HG02678 (cell line): ENCODE measurements at regions not wholly inside any gene's neighbourhood (a gene's known extent, or its start where the extent isn't known, plus 50 kb on each side); places are given as distances from the start of the nearest gene placed in this dataset.

Experiments
- ATAC-seq: cut with Tn5 transposase; IDR thresholded peaks from one replicate; pipeline ENCODE4 v1.9.1; 2021; ENCODE audit warnings: mild to moderate bottlenecking, moderate library complexity; ENCODE audit not compliant: unreplicated experiment

GRCh38 chr14:41409806-41410205, 196.9 kb upstream of the LRFN5 start:
- no peak for ATAC-seq

- ATAC-seq: no peak
Observed at GRCh38 chr14:41404126-41404525, 202.6 kb upstream of the LRFN5 start.

- ATAC-seq: no peak
Observed at GRCh38 chr14:41403360-41403759, 203.3 kb upstream of the LRFN5 start.

- ATAC-seq: no peak
Observed at GRCh38 chr14:41397926-41398325, 208.8 kb upstream of the LRFN5 start.

- no peak for ATAC-seq
Observed at GRCh38 chr14:41393512-41393911, 213.2 kb upstream of the LRFN5 start.

GRCh38 chr14:41392226-41392625, 214.4 kb upstream of the LRFN5 start:
- ATAC-seq: no peak

- ATAC-seq: no peak
Observed at GRCh38 chr14:41389355-41389754, 217.3 kb upstream of the LRFN5 start.

- no peak for ATAC-seq
Observed at GRCh38 chr14:41385797-41386196, 220.9 kb upstream of the LRFN5 start.

GRCh38 chr14:41380017-41380416, 226.7 kb upstream of the LRFN5 start:
- no peak for ATAC-seq

- ATAC-seq: no peak
Observed at GRCh38 chr14:41378526-41378925, 228.2 kb upstream of the LRFN5 start.

- ATAC-seq: no peak
Observed at GRCh38 chr14:41377932-41378331, 228.7 kb upstream of the LRFN5 start.

- no peak for ATAC-seq
Observed at GRCh38 chr14:41374092-41374491, 232.6 kb upstream of the LRFN5 start.

- ATAC-seq: no peak
Observed at GRCh38 chr14:41362139-41362538, 244.5 kb upstream of the LRFN5 start.

- no peak for ATAC-seq
Observed at GRCh38 chr14:41360126-41360525, 246.6 kb upstream of the LRFN5 start.

- ATAC-seq: no peak
Observed at GRCh38 chr14:41355866-41356265, 250.8 kb upstream of the LRFN5 start.

GRCh38 chr14:41350476-41350875, 256.2 kb upstream of the LRFN5 start:
- ATAC-seq: no peak

GRCh38 chr14:41349289-41349910, 257.3 kb upstream of the LRFN5 start:
- no peak for ATAC-seq

- ATAC-seq: no peak
Observed at GRCh38 chr14:41343857-41344256, 262.8 kb upstream of the LRFN5 start.

- no peak for ATAC-seq
Observed at GRCh38 chr14:41313196-41313595, 293.5 kb upstream of the LRFN5 start.

GRCh38 chr14:41303506-41303905, 303.2 kb upstream of the LRFN5 start:
- ATAC-seq: no peak

- ATAC-seq: no peak
Observed at GRCh38 chr14:41302776-41303175, 303.9 kb upstream of the LRFN5 start.

GRCh38 chr14:41299924-41300323, 306.8 kb upstream of the LRFN5 start:
- no peak for ATAC-seq

GRCh38 chr14:41298328-41298690, 308.4 kb upstream of the LRFN5 start:
- ATAC-seq: no peak
